ENCODE measurements at regions not wholly inside any gene's neighbourhood (a gene's known extent, or its start where the extent isn't known, plus 50 kb on each side); places are given as distances from the start of the nearest gene placed in this dataset.

- TF ChIP-seq CTCF (IDR thresholded peaks at IDR 0.05; ENCODE audit: low read depth, low read length, missing input control) (no peak), MAX (IDR thresholded peaks at IDR 0.05) (peak; percentile 66), ZBTB33 (IDR thresholded peaks at IDR 0.05) (peak; percentile 70), TAF1 (conservative IDR thresholded peaks at IDR 0.05) (no peak), RXRA (IDR thresholded peaks at IDR 0.05) (peak; percentile 32 to 74), ATF3 (IDR thresholded peaks at IDR 0.05) (no peak), GABPA (IDR thresholded peaks at IDR 0.05 in 1 of 2, conservative IDR thresholded peaks at IDR 0.05 in 1 of 2) (no peak), HNF4A (conservative IDR thresholded peaks at IDR 0.05) (peak in 1 of 2 donors; percentile 51), FOXA2 (IDR thresholded peaks at IDR 0.05) (peak; percentile 84), RAD21 (IDR thresholded peaks at IDR 0.05) (no peak)
Observed at GRCh38 chr17:62163847-62164246, 98.8 kb upstream of the MED13 start.
